Left ventricle myocardium inferior (tissue), 1 donor: ENCODE measurements at regions not wholly inside any gene's neighbourhood (a gene's known extent, or its start where the extent isn't known, plus 50 kb on each side); places are given as distances from the start of the nearest gene placed in this dataset.

Experiments
- DNase-seq: peaks from one replicate; pipeline ENCODE4 v3.0.0-alpha.2; 2020
- H3K27ac ChIP-seq: fragments of 200-600 bp; replicated peaks from 2 replicates; pipeline ENCODE4 v1.8.0; 2021
- H3K27me3 ChIP-seq: fragments of 200-600 bp; 2 replicates; pipeline ENCODE4 v1.8.0; 2021; ENCODE audit warnings: low read depth
- H3K36me3 ChIP-seq: fragments of 200-600 bp; 2 replicates; pipeline ENCODE4 v1.8.0; 2021
- H3K4me1 ChIP-seq: fragments of 200-600 bp; 2 replicates; pipeline ENCODE4 v1.8.0; 2021
- H3K4me3 ChIP-seq: fragments of 200-600 bp; 2 replicates; pipeline ENCODE4 v1.8.0; 2021; ENCODE audit warnings: mild to moderate bottlenecking, moderate library complexity
- H3K9me3 ChIP-seq: fragments of 200-600 bp; replicated peaks from 2 replicates; pipeline ENCODE4 v1.8.0; 2021
- intact Hi-C: fragments of 100-400 bp; cut with micrococcal nuclease; formaldehyde crosslinking; loops from one replicate; pipeline ENCODE4 v1.11.0; 2022
- TF ChIP-seq, protein P1 (sequence below): fragments of 200-600 bp; IDR thresholded peaks from 2 replicates; pipeline ENCODE4 v1.8.0; 2021; ENCODE audit warnings: antibody characterized with exemption, mild to moderate bottlenecking, borderline replicate concordance
- donor health status: DM: no; HTN: yes; CAD: no; lungs with severe emphysema.

DNA sequence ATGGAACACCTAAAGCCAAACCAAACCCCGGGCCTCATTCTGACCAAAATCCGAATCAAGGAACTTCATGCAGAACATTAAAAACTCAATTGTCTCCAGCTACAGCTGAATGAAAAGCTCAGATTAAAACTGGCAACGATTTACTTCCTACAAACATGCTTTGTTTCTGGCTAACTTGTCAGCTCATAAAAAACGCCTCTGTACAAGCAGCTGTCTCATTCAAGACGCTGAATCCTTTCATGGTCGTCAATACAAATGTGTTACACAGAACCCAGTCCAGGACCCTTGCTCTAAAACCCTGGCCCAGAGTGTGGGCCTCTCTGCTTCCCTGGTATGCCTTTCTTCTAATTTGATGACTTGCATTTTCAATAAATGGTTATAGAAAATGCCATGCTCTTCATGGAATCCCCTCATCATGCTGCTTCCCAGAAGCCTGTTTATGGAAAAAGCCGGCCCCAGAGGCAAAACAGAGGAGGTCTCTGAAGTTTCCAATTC is 183.1 kb downstream of the PHLDA1 start:
- H3K9me3 ChIP-seq, result peaks cover 13% of the 10 kb centered on the region
- intact Hi-C loops, result no loop called here
- peak overlapping the region; percentile 57 for H3K27ac ChIP-seq
- TF ChIP-seq, protein P1, sequence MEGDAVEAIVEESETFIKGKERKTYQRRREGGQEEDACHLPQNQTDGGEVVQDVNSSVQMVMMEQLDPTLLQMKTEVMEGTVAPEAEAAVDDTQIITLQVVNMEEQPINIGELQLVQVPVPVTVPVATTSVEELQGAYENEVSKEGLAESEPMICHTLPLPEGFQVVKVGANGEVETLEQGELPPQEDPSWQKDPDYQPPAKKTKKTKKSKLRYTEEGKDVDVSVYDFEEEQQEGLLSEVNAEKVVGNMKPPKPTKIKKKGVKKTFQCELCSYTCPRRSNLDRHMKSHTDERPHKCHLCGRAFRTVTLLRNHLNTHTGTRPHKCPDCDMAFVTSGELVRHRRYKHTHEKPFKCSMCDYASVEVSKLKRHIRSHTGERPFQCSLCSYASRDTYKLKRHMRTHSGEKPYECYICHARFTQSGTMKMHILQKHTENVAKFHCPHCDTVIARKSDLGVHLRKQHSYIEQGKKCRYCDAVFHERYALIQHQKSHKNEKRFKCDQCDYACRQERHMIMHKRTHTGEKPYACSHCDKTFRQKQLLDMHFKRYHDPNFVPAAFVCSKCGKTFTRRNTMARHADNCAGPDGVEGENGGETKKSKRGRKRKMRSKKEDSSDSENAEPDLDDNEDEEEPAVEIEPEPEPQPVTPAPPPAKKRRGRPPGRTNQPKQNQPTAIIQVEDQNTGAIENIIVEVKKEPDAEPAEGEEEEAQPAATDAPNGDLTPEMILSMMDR, result no peak
- H3K27me3 ChIP-seq, result no peaks in the 10 kb centered on the region
- H3K4me3 ChIP-seq, result no peak overlapping the region
- H3K36me3 ChIP-seq, result no peaks in the 10 kb centered on the region
- peaks cover 24% of the 10 kb centered on the region for H3K4me1 ChIP-seq
- DNase-seq, result no peak

DNA sequence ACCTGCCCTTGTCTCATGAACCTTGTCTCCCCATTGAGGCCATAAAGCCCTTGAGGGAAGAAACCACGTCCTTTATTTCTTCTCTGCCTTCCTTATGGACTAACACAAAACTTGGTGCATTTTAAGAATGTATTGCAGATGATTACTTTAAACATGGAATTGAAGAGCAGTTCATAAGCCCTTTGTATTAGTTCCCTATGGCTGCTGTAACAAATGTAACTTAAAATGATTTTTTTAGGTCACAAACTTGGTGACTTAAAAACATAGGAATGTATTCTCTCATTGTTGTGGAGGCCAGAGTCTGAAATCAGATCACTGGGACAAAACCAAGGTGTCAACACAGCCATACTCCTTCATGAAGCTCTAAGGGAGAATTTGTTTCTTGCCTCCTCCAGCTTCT is 185.5 kb downstream of the PHLDA1 start:
- H3K9me3 ChIP-seq, result peaks cover 13% of the 10 kb centered on the region
- H3K36me3 ChIP-seq, result no peaks in the 10 kb centered on the region
- intact Hi-C loops, result no loop called here
- peaks cover 31% of the 10 kb centered on the region for H3K4me1 ChIP-seq
- H3K4me3 ChIP-seq, result no peak overlapping the region
- H3K27me3 ChIP-seq, result no peaks in the 10 kb centered on the region
- TF ChIP-seq, protein P1, result no peak
- H3K27ac ChIP-seq, result no peak overlapping the region
- no peak for DNase-seq

DNA sequence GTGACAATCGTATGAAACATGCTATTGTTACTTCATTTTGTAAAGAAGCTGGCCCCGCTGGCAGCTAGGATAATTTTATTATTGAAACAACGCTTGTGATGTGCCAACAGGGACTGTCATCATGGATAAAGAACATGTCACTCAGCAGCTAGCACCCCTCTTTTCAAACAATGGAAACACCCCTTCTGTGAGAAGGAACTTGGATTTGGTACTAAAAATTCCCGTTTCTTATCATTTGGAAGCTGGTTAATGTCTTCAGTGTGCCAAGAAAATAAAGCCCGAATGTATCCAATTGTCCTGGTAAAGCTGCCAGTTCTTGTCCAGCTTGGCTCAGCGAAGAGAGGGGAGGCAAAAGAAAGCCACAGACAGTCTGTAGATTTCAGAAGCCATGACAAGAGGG is 186.6 kb downstream of the PHLDA1 start:
- Histone ChIP-seq H3K9me3 (peaks cover 13% of the 10 kb centered on the region), H3K27me3 (no peaks in the 10 kb centered on the region), H3K4me1 (peaks cover 31% of the 10 kb centered on the region), H3K27ac (peak overlapping the region; percentile 27), H3K4me3 (no peak overlapping the region), H3K36me3 (no peaks in the 10 kb centered on the region)
- intact Hi-C loops, result no loop called here
- TF ChIP-seq, protein P1, result no peak
- no peak for DNase-seq

DNA sequence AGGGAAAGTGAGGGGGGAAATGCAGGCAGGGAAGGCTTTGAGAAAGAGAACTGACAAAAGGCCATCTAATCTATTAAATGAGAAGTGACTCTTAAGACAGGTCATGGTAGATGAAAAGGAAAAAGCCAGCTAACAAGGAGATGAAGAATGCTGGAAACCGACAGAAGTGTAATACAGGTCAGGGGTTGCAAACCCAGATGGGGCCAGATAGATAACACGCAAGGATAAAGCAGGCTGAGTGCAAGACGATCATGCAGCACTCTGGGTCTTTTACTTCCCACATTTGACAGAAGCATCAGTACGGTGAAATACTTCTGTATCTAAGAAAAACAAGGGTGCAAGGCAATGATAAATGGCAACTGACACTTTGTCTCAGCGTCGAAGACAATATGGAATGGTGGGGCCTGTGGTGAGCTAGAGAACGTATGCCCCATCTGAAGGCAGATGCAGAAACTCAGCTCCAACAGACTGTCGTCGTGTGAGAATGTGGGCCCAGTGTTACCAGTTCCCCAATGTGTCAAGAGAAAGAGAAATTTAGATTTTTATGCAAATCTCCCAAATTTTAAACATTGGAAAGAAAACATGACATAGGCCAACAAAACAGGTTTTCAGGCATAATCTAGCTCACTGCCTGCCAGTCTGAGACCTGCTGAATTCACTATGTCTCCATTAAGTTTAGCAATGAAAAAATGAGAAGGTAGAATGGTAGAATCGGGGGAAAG is 187.4 kb downstream of the PHLDA1 start:
- peaks cover 13% of the 10 kb centered on the region for H3K9me3 ChIP-seq
- TF ChIP-seq, protein P1, result no peak
- H3K4me1 ChIP-seq, result peaks cover 24% of the 10 kb centered on the region
- H3K27ac ChIP-seq, result no peak overlapping the region
- no peaks in the 10 kb centered on the region for H3K27me3 ChIP-seq
- intact Hi-C loops, result no loop called here
- no peak for DNase-seq
- no peaks in the 10 kb centered on the region for H3K36me3 ChIP-seq
- no peak overlapping the region for H3K4me3 ChIP-seq

DNA sequence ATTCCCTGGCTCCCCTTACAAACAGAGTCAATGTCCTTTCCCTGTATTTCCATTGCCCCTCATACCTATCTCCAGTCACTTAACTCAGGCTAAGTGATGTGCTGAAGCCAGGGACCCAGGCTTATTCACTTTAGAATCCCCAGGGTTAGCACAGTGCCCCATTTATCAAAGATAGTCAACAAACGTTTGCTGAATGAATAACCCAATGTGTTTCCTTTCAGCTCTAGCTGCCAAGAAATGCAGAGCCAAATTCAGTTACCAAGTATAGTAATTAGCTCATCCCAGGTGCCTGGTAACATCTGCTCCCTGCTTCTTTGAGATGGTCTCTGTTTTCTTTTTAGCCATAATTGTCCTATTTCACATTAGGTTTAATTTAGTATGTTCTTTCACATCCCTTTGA is 189.5 kb downstream of the PHLDA1 start:
- Histone ChIP-seq H3K4me1 (peaks cover 12% of the 10 kb centered on the region), H3K4me3 (no peak overlapping the region), H3K27me3 (no peaks in the 10 kb centered on the region), H3K36me3 (no peaks in the 10 kb centered on the region), H3K9me3 (peaks cover 13% of the 10 kb centered on the region), H3K27ac (no peak overlapping the region)
- intact Hi-C loops, result no loop called here
- TF ChIP-seq, protein P1, result no peak
- no peak for DNase-seq
